ENCODE measurements at regions not wholly inside any gene's neighbourhood (a gene's known extent, or its start where the extent isn't known, plus 50 kb on each side); places are given as distances from the start of the nearest gene placed in this dataset.

GRCh38 chr9:119522381-119522780 lies 153.1 kb upstream of the BRINP1 start:
- Histone ChIP-seq H3K36me3 (ENCODE audit: control insufficient read depth, low read length) (no peaks in the 10 kb centered on the region), H3K27me3 (ENCODE audit: control insufficient read depth, low read length) (0 out of 2 replicates have a peak, but pooled peaks cover 2% of the 10 kb centered on the region), H3K4me1 (ENCODE audit: control insufficient read depth, low read length) (no peaks in the 10 kb centered on the region), H3F3A (ENCODE audit: control insufficient read depth, insufficient read depth) (no peaks in the 10 kb centered on the region), H3K9me3 (ENCODE audit: control insufficient read depth, insufficient read depth, low read length) (no peaks in the 10 kb centered on the region), H3K27ac (ENCODE audit: low read depth, low read length) (no peak overlapping the region), H3K79me2 (ENCODE audit: control insufficient read depth, low read length) (no peaks in the 10 kb centered on the region), H3K4me2 (ENCODE audit: low read length) (no peak overlapping the region), H4K20me1 (ENCODE audit: control insufficient read depth, insufficient read depth, low read depth, low read length) (no peaks in the 10 kb centered on the region), H3K4me3 (ENCODE audit: low read length) (no peak overlapping the region), H3K9me2 (replicated peaks; ENCODE audit: control insufficient read depth, low read length) (no peaks in the 10 kb centered on the region)
- TF ChIP-seq, protein P1, sequence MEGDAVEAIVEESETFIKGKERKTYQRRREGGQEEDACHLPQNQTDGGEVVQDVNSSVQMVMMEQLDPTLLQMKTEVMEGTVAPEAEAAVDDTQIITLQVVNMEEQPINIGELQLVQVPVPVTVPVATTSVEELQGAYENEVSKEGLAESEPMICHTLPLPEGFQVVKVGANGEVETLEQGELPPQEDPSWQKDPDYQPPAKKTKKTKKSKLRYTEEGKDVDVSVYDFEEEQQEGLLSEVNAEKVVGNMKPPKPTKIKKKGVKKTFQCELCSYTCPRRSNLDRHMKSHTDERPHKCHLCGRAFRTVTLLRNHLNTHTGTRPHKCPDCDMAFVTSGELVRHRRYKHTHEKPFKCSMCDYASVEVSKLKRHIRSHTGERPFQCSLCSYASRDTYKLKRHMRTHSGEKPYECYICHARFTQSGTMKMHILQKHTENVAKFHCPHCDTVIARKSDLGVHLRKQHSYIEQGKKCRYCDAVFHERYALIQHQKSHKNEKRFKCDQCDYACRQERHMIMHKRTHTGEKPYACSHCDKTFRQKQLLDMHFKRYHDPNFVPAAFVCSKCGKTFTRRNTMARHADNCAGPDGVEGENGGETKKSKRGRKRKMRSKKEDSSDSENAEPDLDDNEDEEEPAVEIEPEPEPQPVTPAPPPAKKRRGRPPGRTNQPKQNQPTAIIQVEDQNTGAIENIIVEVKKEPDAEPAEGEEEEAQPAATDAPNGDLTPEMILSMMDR (IDR thresholded peaks at IDR 0.05; ENCODE audit: low read depth, low read length, poor library complexity, severe bottlenecking) = no peak
- TF ChIP-seq EZH2phosphoT487 (IDR thresholded peaks at IDR 0.05; ENCODE audit: borderline replicate concordance, low read length) = no peak

- H3K9me2 ChIP-seq (replicated peaks; ENCODE audit: control insufficient read depth, low read length) = no peaks in the 10 kb centered on the region
- no peaks in the 10 kb centered on the region for H3K27me3 ChIP-seq (ENCODE audit: control insufficient read depth, low read length)
- H4K20me1 ChIP-seq (ENCODE audit: control insufficient read depth, insufficient read depth, low read depth, low read length) = no peaks in the 10 kb centered on the region
Measured at GRCh38 chr9:119509291-119509905, 140.2 kb upstream of the BRINP1 start.

GRCh38 chr9:119501374-119501773 lies 132.1 kb upstream of the BRINP1 start:
- Histone ChIP-seq H3K9me3 (ENCODE audit: control insufficient read depth, insufficient read depth, low read length) (no peaks in the 10 kb centered on the region), H3K79me2 (ENCODE audit: control insufficient read depth, low read length) (no peaks in the 10 kb centered on the region), H4K20me1 (ENCODE audit: control insufficient read depth, insufficient read depth, low read depth, low read length) (no peaks in the 10 kb centered on the region), H3K4me1 (ENCODE audit: control insufficient read depth, low read length) (no peaks in the 10 kb centered on the region), H3K27me3 (ENCODE audit: control insufficient read depth, low read length) (no peaks in the 10 kb centered on the region), H3K36me3 (ENCODE audit: control insufficient read depth, low read length) (no peaks in the 10 kb centered on the region), H3K9me2 (replicated peaks; ENCODE audit: control insufficient read depth, low read length) (no peaks in the 10 kb centered on the region), H3K27ac (ENCODE audit: low read depth, low read length) (no peak overlapping the region), H3F3A (ENCODE audit: control insufficient read depth, insufficient read depth) (no peaks in the 10 kb centered on the region), H3K4me2 (ENCODE audit: low read length) (no peak overlapping the region), H3K4me3 (ENCODE audit: low read length) (no peak overlapping the region)
- TF ChIP-seq, protein P1 (IDR thresholded peaks at IDR 0.05; ENCODE audit: low read depth, low read length, poor library complexity, severe bottlenecking) = no peak
- TF ChIP-seq EZH2phosphoT487 (IDR thresholded peaks at IDR 0.05; ENCODE audit: borderline replicate concordance, low read length) = no peak

More at GRCh38 chr9:119509291-119509905, 140.2 kb upstream of the BRINP1 start:
- Histone ChIP-seq H3K4me2 (ENCODE audit: low read length) (no peak overlapping the region), H3F3A (ENCODE audit: control insufficient read depth, insufficient read depth) (no peaks in the 10 kb centered on the region), H3K27ac (ENCODE audit: low read depth, low read length) (no peak overlapping the region), H3K79me2 (ENCODE audit: control insufficient read depth, low read length) (no peaks in the 10 kb centered on the region), H3K36me3 (ENCODE audit: control insufficient read depth, low read length) (no peaks in the 10 kb centered on the region), H3K4me3 (ENCODE audit: low read length) (no peak overlapping the region), H3K9me3 (ENCODE audit: control insufficient read depth, insufficient read depth, low read length) (no peaks in the 10 kb centered on the region), H3K4me1 (ENCODE audit: control insufficient read depth, low read length) (no peaks in the 10 kb centered on the region)
- TF ChIP-seq, protein P1 (IDR thresholded peaks at IDR 0.05; ENCODE audit: low read depth, low read length, poor library complexity, severe bottlenecking) = no peak
- TF ChIP-seq EZH2phosphoT487 (IDR thresholded peaks at IDR 0.05; ENCODE audit: borderline replicate concordance, low read length) = no peak

Data from DOHH2 (cell line).